Endothelial cell of umbilical vein (primary cell): ENCODE measurements at regions not wholly inside any gene's neighbourhood (a gene's known extent, or its start where the extent isn't known, plus 50 kb on each side); places are given as distances from the start of the nearest gene placed in this dataset.

Experiments
- BruUV-seq: library from RNA; stranded (reverse); fragments of 400-500 nt; replicated peaks from 2 replicates; lab custom pipeline; 2021; lab: Mats Ljungman, UMichigan
- CTCF ChIA-PET: fragments of 300-600, 350-600 bp; sonication (Branson Sonifier 250); formaldehyde crosslinking; loops from one replicate; lab custom pipeline; 2021; ENCODE audit warnings: antibody characterized with exemption, inconsistent platforms; lab: Charles Lee
- POLR2A ChIA-PET: fragments of 300-600, 350-600 bp; sonication (Branson Sonifier 250); formaldehyde crosslinking; loops from one replicate; lab custom pipeline; 2021; ENCODE audit warnings: antibody characterized with exemption, inconsistent platforms; lab: Charles Lee
- DNase-seq: peaks from one replicate; pipeline ENCODE4 v3.0.0-alpha.2; 2011; ENCODE audit warnings: low read depth, low spot score
- FAIRE-seq: peaks from 2 replicates; lab custom pipeline; 2011; peaks lifted over from hg19 to GRCh38; lab: Jason Lieb, UNC
- H2AFZ ChIP-seq: 2 replicates; pipeline ENCODE4 v1.6.0; 2012; ENCODE audit warnings: low read depth, low read length, control low read depth, inconsistent platforms
- H3K27ac ChIP-seq: 2 replicates; pipeline ENCODE4 v1.5.1; 2011; ENCODE audit warnings: low read depth, mild to moderate bottlenecking, control low read depth, low read length, moderate library complexity; ENCODE audit not compliant: insufficient read depth
- H3K27me3 ChIP-seq, 2 experiments: 2 replicates each; pipeline versions ENCODE4 v1.6.0 to v1.6.1; 2011; ENCODE audit warnings: low read length in 2 of 2, mixed read lengths in 1 of 2; ENCODE audit not compliant: control insufficient read depth in 2 of 2, insufficient read depth in 2 of 2
- H3K36me3 ChIP-seq, 2 experiments: 2 replicates in 1 of 2; 3 replicates in 1 of 2; pipeline ENCODE4 v1.5.1; 2011; ENCODE audit warnings: low read length in 2 of 2, mild to moderate bottlenecking in 1 of 2, moderate library complexity in 1 of 2; ENCODE audit not compliant: control insufficient read depth in 2 of 2, insufficient read depth in 2 of 2; ENCODE audit errors: extremely low read depth in 1 of 2
- H3K4me1 ChIP-seq: 3 replicates; pipeline ENCODE4 v1.5.1; 2011; ENCODE audit warnings: mild to moderate bottlenecking, low read length; ENCODE audit not compliant: control insufficient read depth, insufficient read depth; ENCODE audit errors: extremely low read depth
- H3K4me2 ChIP-seq: 2 replicates; pipeline ENCODE4 v1.6.1; 2011; ENCODE audit warnings: low read length, control low read depth, mixed read lengths; ENCODE audit not compliant: insufficient read depth
- H3K4me3 ChIP-seq, 3 experiments: fragments of 200-600 bp in 1 of 3; sonication (generic), shearing (Covaris generic) in 1 of 3; replicated peaks in 1 of 3; 2 replicates each; pipeline ENCODE4 v1.5.1; 2011 to 2016; ENCODE audit warnings: control low read depth in 3 of 3, low read length in 3 of 3, mild to moderate bottlenecking in 2 of 3, inconsistent platforms in 1 of 3, low read depth in 1 of 3, moderate library complexity in 1 of 3; ENCODE audit not compliant: insufficient read depth in 1 of 3
- H3K79me2 ChIP-seq: 2 replicates; pipeline ENCODE4 v1.6.0; 2012; ENCODE audit warnings: low read length, inconsistent platforms; ENCODE audit not compliant: control insufficient read depth, insufficient read depth
- H3K9ac ChIP-seq: replicated peaks from 2 replicates; pipeline ENCODE3; 2011; ENCODE audit warnings: low read length, control low read depth; ENCODE audit not compliant: insufficient read depth; ENCODE audit errors: extremely low read depth
- H3K9me1 ChIP-seq: replicated peaks from 3 replicates; pipeline ENCODE4 v1.6.0; 2011; ENCODE audit warnings: mild to moderate bottlenecking, low read length; ENCODE audit not compliant: control insufficient read depth, insufficient read depth; ENCODE audit errors: extremely low read depth
- H3K9me3 ChIP-seq: replicated peaks from 2 replicates; pipeline ENCODE4 v1.5.1; 2012; ENCODE audit warnings: low read length, inconsistent platforms; ENCODE audit not compliant: control insufficient read depth, insufficient read depth
- H4K20me1 ChIP-seq: replicated peaks from 2 replicates; pipeline ENCODE3; 2011; ENCODE audit warnings: mild to moderate bottlenecking, low read length; ENCODE audit not compliant: control insufficient read depth, insufficient read depth; ENCODE audit errors: extremely low read depth
- CTCF ChIP-seq, 2 donors: IDR thresholded peaks; 1 replicate in 1 of 2; 2 replicates in 1 of 2; pipeline ENCODE4 v1.5.1; 2011; ENCODE audit warnings: low read length in 2 of 2, mild to moderate bottlenecking in 2 of 2, moderate library complexity in 2 of 2, control low read depth in 1 of 2, inconsistent platforms in 1 of 2, low read depth in 1 of 2; ENCODE audit not compliant: insufficient read depth in 1 of 2; ENCODE audit errors: extremely low read depth in 1 of 2
- EZH2 ChIP-seq: IDR thresholded peaks from 2 replicates; pipeline ENCODE4 v1.6.1; 2012; ENCODE audit warnings: borderline replicate concordance, low read depth, mild to moderate bottlenecking, moderate library complexity, low read length, inconsistent platforms; ENCODE audit not compliant: severe bottlenecking
- FOS ChIP-seq: IDR thresholded peaks from 2 replicates; pipeline ENCODE4 v1.6.1; 2011; ENCODE audit warnings: mild to moderate bottlenecking, low read length, moderate library complexity, borderline replicate concordance; ENCODE audit not compliant: insufficient read depth
- GATA2 ChIP-seq: IDR thresholded peaks from 2 replicates; pipeline ENCODE4 v1.7.0; 2011; ENCODE audit warnings: low read depth, mild to moderate bottlenecking, moderate library complexity, mixed read lengths, low read length; ENCODE audit not compliant: insufficient read length, insufficient read depth
- JUN ChIP-seq: IDR thresholded peaks from 2 replicates; pipeline ENCODE4 v1.6.1; 2011; ENCODE audit warnings: borderline replicate concordance, low read depth; ENCODE audit not compliant: insufficient read length, insufficient read depth
- MAX ChIP-seq: IDR thresholded peaks from 2 replicates; pipeline ENCODE4 v1.6.1; 2011; ENCODE audit not compliant: insufficient read depth, insufficient read length
- MYC ChIP-seq: IDR thresholded peaks from one replicate; pipeline ENCODE4 v1.6.1; 2011; ENCODE audit warnings: mild to moderate bottlenecking, low read depth, low read length
- POLR2A ChIP-seq: IDR thresholded peaks from 2 replicates; pipeline ENCODE4 v1.6.1; 2012; ENCODE audit warnings: low read depth, mild to moderate bottlenecking, control low read depth, low read length
- POLR2AphosphoS5 ChIP-seq: IDR thresholded peaks from 2 replicates; pipeline ENCODE4 v1.6.1; 2012; ENCODE audit warnings: low read depth, mild to moderate bottlenecking, control low read depth, low read length, moderate library complexity; ENCODE audit not compliant: insufficient read depth
- dilution Hi-C: fragments of 300-500 bp; cut with MboI; formaldehyde crosslinking; loops from one replicate; pipeline ENCODE4 v1.15.0; 2019; ENCODE audit warnings: low sequenced_read_pairs; ENCODE audit not compliant: extremely low pct_ligation_motif_present
- intact Hi-C: fragments of 100-400 bp; cut with micrococcal nuclease; formaldehyde crosslinking; loops from one replicate; pipeline ENCODE4 v1.10.0; 2022

- DNase-seq (no peak), FAIRE-seq (no peak)
- H3K9me1 ChIP-seq, result no peaks in the 10 kb centered on the region
- no peak overlapping the region for H3K27ac ChIP-seq
- no peak overlapping the region for H3K9ac ChIP-seq
- H3K79me2 ChIP-seq, result no peaks in the 10 kb centered on the region
- H3K27me3 ChIP-seq, result no peaks in the 10 kb centered on the region
- H2AFZ ChIP-seq, result no peak overlapping the region
- intact Hi-C loops, result no loop called here
- H3K9me3 ChIP-seq, result peaks cover 6% of the 10 kb centered on the region
- TF ChIP-seq EZH2, result no peak
- no peak for TF ChIP-seq GATA2
- no peak for TF ChIP-seq MAX
- no peak for TF ChIP-seq MYC
- TF ChIP-seq POLR2A, result no peak
- TF ChIP-seq FOS, result no peak
- no peak for TF ChIP-seq JUN
- no peak for TF ChIP-seq POLR2AphosphoS5
- no peak for TF ChIP-seq CTCF (IDR thresholded peaks at IDR 0.05; ENCODE audit: extremely low read depth in 1 of 2, insufficient read depth in 1 of 2, low read depth in 1 of 2, low read length in 2 of 2)
- POLR2A ChIA-PET, result no interaction called here
- dilution Hi-C loops, result no loop called here
- CTCF ChIA-PET, result no interaction called here
- H4K20me1 ChIP-seq, result no peaks in the 10 kb centered on the region
- H3K4me3 ChIP-seq, result no peak overlapping the region
- no peak overlapping the region for H3K4me2 ChIP-seq
- H3K4me1 ChIP-seq, result no peaks in the 10 kb centered on the region
- H3K36me3 ChIP-seq, result no peaks in the 10 kb centered on the region
- no TSS peak for BruUV-seq
Observed at GRCh38 chr17:14940108-14940937, 324.8 kb downstream of the PMP22 start.
